ENCODE measurements at regions not wholly inside any gene's neighbourhood (a gene's known extent, or its start where the extent isn't known, plus 50 kb on each side); places are given as distances from the start of the nearest gene placed in this dataset.
"Not testable (repeated sequence)": the region's sequence is repeated elsewhere in the genome, so short reads cannot be mapped to it uniquely, and the experiment has no call there.

DNA sequence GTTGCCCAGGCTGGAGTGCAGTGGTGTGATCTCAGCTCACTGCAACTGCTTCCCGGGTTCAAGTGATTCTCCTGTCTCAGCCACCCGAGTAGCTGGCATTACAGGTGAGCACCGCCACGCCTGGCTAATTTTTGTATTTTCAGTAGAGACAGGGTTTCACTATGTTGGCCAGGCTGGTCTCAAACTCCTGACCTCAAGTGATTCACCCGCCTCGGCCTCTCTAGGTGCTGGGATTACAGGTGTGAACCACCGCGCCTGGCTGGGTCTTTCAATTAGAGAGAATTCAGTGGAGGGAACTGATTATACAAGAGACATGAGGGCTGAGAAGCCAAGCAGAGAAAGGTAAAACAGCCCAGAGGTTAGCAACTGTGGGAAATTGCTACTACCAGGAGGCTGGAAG is 78.6 kb upstream of the BRD7 start:
- TF ChIP-seq, protein P1, sequence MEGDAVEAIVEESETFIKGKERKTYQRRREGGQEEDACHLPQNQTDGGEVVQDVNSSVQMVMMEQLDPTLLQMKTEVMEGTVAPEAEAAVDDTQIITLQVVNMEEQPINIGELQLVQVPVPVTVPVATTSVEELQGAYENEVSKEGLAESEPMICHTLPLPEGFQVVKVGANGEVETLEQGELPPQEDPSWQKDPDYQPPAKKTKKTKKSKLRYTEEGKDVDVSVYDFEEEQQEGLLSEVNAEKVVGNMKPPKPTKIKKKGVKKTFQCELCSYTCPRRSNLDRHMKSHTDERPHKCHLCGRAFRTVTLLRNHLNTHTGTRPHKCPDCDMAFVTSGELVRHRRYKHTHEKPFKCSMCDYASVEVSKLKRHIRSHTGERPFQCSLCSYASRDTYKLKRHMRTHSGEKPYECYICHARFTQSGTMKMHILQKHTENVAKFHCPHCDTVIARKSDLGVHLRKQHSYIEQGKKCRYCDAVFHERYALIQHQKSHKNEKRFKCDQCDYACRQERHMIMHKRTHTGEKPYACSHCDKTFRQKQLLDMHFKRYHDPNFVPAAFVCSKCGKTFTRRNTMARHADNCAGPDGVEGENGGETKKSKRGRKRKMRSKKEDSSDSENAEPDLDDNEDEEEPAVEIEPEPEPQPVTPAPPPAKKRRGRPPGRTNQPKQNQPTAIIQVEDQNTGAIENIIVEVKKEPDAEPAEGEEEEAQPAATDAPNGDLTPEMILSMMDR (IDR thresholded peaks at IDR 0.05) = not testable (repeated sequence)
- not testable (repeated sequence) for TF ChIP-seq EP300, POLR2A, POLR2AphosphoS5 (IDR thresholded peaks at IDR 0.05)

Measured in upper lobe of left lung (tissue), 4 donors.